ENCODE measurements at regions not wholly inside any gene's neighbourhood (a gene's known extent, or its start where the extent isn't known, plus 50 kb on each side); places are given as distances from the start of the nearest gene placed in this dataset.

DNA sequence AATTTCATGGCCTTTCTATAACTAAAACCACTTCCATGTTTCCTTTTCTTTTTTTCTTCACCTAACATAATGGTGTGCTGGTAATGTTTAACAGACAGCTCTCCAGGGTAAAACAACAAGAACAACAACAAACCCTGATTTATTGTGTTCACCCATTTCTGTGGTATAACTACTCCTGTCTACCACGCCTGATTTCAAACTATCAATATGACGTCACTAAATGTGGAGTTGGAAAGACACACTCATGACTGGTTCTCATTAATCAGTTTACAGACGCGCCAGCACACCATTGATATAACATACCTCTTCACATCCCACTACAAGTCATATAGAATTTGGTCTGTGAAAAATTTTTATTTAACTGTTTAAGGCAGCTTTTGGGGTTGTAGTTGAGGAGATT lies 142.9 kb downstream of the ARRDC3 start:
- DNase-seq: no peak

DNA sequence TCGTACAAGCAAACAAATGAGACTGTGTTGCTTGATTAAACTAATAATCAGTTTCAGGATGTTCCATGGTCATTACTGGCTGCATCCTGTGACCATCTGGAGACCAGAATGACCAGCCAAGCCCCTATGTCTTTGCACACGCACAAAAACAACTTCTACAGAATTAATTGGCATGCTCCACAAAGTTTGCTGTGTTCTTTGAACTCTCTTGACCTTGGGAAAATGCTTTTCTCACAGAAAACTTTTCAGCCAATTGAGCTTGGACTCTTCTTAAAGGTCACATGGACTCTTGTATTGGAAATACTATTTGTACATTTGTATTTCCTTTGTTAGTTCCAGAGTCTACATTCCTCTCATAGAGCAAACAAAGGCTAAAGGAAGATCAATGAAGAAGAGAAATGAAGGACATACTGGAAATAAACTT lies 147.8 kb downstream of the ARRDC3 start:
- no peak for DNase-seq

- DNase-seq: no peak
These were observed 150.6 kb downstream of the ARRDC3 start for GRCh38 chr5:91232523-91232922.

GRCh38 chr5:91229031-91229727 lies 153.9 kb downstream of the ARRDC3 start:
- no peak for DNase-seq

DNA sequence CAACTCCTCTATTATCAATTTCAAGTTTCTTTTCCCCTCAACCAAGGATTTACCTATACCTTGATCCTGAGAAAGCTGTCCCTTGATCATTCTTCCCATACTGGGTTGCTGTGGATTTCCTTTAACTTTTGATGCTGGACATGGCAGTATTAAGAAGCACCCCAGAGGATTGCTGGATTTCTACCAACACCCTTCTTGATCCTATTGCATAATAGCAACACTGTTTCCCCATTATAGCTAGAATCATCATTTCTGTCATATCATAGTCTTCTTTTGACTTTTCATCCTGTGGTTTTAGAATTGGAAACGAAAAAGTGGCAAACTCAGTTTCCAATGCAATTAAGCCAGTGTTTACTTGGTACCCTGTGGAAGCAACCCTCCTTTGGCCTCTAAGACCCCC lies 154.9 kb downstream of the ARRDC3 start:
- no peak for DNase-seq

DNA sequence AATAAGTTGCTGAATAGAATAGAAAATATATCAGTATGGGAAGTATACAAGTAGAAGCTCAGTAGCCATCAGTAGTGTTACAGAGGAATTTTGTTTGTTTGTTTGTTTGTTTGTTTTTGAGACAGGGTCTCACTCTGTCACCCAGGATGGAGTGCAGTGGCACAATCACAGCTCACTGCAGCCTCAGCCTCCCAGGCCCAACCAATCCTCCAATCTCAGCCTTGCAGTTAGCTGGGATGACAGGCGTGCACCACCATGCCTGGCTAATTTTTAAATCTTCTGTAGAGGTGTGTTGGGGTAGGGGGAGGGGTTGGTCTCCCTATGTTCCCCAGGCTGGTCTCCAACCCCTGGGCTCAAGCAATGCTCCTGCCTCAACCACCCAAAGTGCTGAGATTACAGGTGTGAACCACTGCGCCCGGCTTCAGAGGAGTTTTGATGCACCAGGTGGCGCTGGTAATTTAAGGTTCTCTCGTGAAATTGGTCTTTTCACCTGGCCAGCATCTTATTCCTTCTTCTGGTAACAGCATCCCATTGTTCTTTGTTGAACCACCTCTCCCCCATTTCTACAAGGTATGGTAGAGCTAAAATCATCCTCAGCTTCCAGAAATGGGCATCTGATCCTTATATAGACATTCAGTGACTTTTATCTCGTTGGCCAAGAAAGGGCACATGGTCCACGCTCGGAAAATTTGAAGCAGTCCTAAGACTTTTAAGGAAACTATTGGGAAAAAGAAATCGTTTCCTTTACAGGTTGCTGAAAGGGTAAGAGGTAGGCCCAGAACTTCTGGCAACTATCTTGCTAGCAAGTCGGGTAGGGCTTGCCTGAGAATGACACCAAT lies 157.1 kb downstream of the ARRDC3 start:
- DNase-seq: peak; percentile 54 to 68

DNA sequence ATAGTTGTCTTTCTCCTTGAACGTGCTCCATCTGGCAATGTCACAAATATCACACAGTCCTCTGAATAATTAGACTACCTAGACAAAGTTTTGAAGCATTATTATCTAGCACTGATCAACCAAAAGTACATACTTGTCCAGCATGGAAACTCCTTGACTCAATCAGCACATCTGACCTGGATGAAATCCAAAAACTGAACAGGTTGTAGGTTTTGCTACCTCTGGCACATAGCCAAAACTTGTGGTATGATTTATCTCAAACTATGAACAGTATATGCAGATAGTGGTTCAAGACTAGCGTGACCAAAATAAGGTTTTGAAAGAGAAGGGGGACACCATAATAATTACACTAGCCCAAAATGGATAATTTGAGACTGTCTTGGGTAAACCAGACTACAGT lies 158.1 kb downstream of the ARRDC3 start:
- no peak for DNase-seq

DNA sequence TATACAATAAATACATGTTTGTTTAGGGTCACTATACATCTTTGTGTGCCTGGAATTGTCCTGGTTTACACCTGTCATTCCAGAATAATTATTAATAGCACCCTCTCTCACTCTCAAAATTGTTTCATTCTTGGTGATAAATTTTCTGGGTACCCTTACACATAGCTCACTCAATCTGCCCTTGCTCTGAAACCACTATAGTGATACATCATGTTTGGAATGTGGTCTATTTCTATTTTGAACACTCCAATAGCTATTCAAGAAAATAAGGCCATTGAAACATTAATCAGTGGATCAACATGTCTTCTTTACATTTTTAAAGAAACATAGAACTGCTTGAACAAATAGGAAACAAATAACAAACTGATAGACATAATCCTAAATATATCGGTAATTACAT lies 158.7 kb downstream of the ARRDC3 start:
- DNase-seq: no peak

GRCh38 chr5:91223886-91224285 lies 159.2 kb downstream of the ARRDC3 start:
- DNase-seq: no peak

GRCh38 chr5:91222482-91222881 lies 160.6 kb downstream of the ARRDC3 start:
- no peak for DNase-seq

- DNase-seq: no peak
These were observed 161.2 kb downstream of the ARRDC3 start for GRCh38 chr5:91221917-91222316.

GRCh38 chr5:91219803-91220371 lies 163.2 kb downstream of the ARRDC3 start:
- DNase-seq: peak; percentile 25 to 33

DNA sequence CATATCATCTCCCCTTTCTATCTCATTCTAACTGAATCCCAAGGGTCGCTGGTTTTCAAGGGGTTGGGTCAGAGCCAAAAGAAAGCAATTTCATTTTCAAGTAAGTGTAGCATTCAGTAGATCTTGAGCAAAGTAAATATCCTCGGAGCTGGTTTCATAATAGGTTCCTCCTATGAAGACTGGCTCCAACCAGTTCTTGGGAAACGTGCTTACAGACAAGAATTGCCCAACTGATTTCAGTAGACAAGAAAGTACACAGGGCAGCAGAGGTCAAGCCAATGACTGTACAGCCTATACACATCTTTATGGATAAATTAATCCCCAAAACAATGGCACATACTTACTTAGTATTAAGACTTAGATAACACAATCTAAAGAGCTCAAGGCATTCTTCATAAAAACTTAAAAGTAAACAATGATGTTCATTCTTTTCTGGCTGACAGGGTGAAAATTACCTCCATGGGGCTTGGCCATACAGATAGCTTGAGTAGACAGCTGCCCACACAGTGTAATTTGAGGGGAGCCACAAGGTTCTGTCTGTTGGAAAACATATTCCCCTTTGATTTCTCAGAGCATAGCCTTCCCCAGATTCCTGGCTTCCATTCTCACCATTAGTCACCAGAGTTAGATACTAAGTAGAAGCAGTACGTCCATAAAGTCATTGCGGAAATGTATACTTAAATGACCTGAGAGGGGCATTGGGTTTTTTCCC lies 163.9 kb downstream of the ARRDC3 start:
- peak; percentile 2 to 63 for DNase-seq

GRCh38 chr5:91217859-91218258 lies 165.3 kb downstream of the ARRDC3 start:
- no peak for DNase-seq

DNA sequence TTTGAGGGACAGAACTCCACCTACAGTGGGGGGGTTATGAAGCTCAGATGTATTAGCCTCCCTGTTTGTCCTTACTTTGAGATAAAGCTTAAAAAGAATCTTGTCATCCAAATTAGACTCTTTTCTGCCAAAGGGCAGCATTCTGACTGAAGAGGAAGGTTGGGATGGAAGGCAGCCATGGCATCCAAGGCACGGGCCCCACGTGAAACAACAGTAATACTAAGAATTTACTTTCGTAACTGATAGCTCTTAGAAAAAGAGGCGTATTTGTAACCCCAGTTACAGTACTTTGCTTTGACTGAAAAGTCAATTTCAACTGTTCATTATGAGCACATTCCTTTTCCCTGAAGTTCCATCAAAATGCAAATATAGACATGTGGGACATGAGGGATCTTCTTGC lies 168.5 kb downstream of the ARRDC3 start:
- DNase-seq: no peak

Measured in CD4-positive, alpha-beta T cell treated with Interleukin-4 for 1 hour (primary cell).